HepG2 (cell line): ENCODE measurements at regions not wholly inside any gene's neighbourhood (a gene's known extent, or its start where the extent isn't known, plus 50 kb on each side); places are given as distances from the start of the nearest gene placed in this dataset.

Experiments used
- ATAC-seq: fragments of 200-7000 bp; cut with Tn5 transposase; 3 replicates; pipeline ENCODE4 v1.9.1; 2020; ENCODE audit warnings: mild to moderate bottlenecking, moderate library complexity
- BruUV-seq: library from RNA; stranded (reverse); fragments of 400-500 nt; replicated peaks from 2 replicates; lab custom pipeline; 2021; lab: Mats Ljungman, UMichigan
- CTCF ChIA-PET: fragments of 300-600 bp; formaldehyde crosslinking; extraction: SDS; loops from one replicate; lab custom pipeline; 2021; ENCODE audit warnings: low total read pairs, inconsistent platforms, low intra/inter-chr PET ratio; lab: Yijun Ruan, JAX
- POLR2A ChIA-PET: fragments of 350-600 bp; sonication (Branson Sonifier 250); formaldehyde crosslinking; loops from one replicate; lab custom pipeline; 2020; ENCODE audit warnings: antibody characterized with exemption, inconsistent platforms; lab: Yijun Ruan, JAX
- DNase-seq: peaks from one replicate; pipeline ENCODE4 v3.0.0-alpha.2; 2015; ENCODE audit warnings: low spot score
- FAIRE-seq: peaks from 3 replicates; lab custom pipeline; 2011; peaks lifted over from hg19 to GRCh38; lab: Jason Lieb, UNC
- H2AFZ ChIP-seq: one replicate; pipeline ENCODE4 v1.6.1; 2011; ENCODE audit warnings: low read length, inconsistent platforms
- H3K27ac ChIP-seq: fragments of 300-600 bp; 3 replicates; pipeline ENCODE4 v1.8.0; 2011; ENCODE audit warnings: mixed run types, mild to moderate bottlenecking, mixed read lengths, low read length, inconsistent platforms; ENCODE audit not compliant: insufficient read depth; ENCODE audit errors: extremely low read length
- H3K27me3 ChIP-seq, 2 experiments: fragments of 200-600 bp in 1 of 2; 2 replicates in 1 of 2; 3 replicates in 1 of 2; pipeline versions ENCODE4 v1.6.0 to v1.8.0; 2011; ENCODE audit warnings: low read length in 2 of 2, mild to moderate bottlenecking in 2 of 2, moderate library complexity in 2 of 2, inconsistent platforms in 1 of 2; ENCODE audit not compliant: insufficient read depth in 2 of 2, control insufficient read depth in 1 of 2
- H3K36me3 ChIP-seq, 2 experiments: fragments of 200-600 bp in 1 of 2; replicated peaks in 1 of 2; 2 replicates in 1 of 2; 3 replicates in 1 of 2; pipeline versions ENCODE4 v1.5.1 to v1.8.0; 2011; ENCODE audit warnings: low read length in 2 of 2, inconsistent platforms in 1 of 2; ENCODE audit not compliant: insufficient read depth in 2 of 2, control insufficient read depth in 1 of 2
- H3K4me1 ChIP-seq: 2 replicates; pipeline ENCODE4 v1.5.1; 2012; ENCODE audit warnings: low read length, inconsistent platforms; ENCODE audit not compliant: insufficient read depth
- H3K4me2 ChIP-seq: 2 replicates; pipeline ENCODE4 v1.6.0; 2011; ENCODE audit warnings: low read depth, low read length, inconsistent platforms
- H3K4me3 ChIP-seq, 3 experiments: fragments of 200-600 bp in 1 of 3; sonication (generic), shearing (Covaris generic) in 1 of 3; replicated peaks in 1 of 3; 2 replicates each; pipeline ENCODE4 v1.5.1; 2011 to 2016; ENCODE audit warnings: low read length in 3 of 3, inconsistent platforms in 2 of 3, low read depth in 2 of 3, mild to moderate bottlenecking in 2 of 3, control low read depth in 1 of 3, mixed read lengths in 1 of 3; ENCODE audit not compliant: insufficient read depth in 1 of 3
- H3K79me2 ChIP-seq: one replicate; pipeline ENCODE4 v1.6.1; 2011; ENCODE audit warnings: low read length, inconsistent platforms; ENCODE audit not compliant: insufficient read depth
- H3K9ac ChIP-seq: 2 replicates; pipeline ENCODE4 v1.6.0; 2011; ENCODE audit warnings: mild to moderate bottlenecking, low read depth, low read length, inconsistent platforms; ENCODE audit not compliant: insufficient read depth
- H3K9me3 ChIP-seq: 2 replicates; pipeline ENCODE4 v1.5.1; 2012; ENCODE audit warnings: mild to moderate bottlenecking, low read length
- H4K20me1 ChIP-seq: 2 replicates; pipeline ENCODE4 v1.6.0; 2011; ENCODE audit warnings: inconsistent platforms, mild to moderate bottlenecking, low read length, moderate library complexity; ENCODE audit not compliant: insufficient read depth
- BRD4 ChIP-seq: sonication (generic); formaldehyde crosslinking; IDR thresholded peaks from 2 replicates; pipeline ENCODE4 v1.4.0; 2020; ENCODE audit warnings: missing genetic modification reagents
- CBX2 ChIP-seq, 2 experiments: fragments of 200-600 bp in 1 of 2; sonication (generic); formaldehyde crosslinking in 1 of 2; IDR thresholded peaks; 2 replicates each; pipeline versions ENCODE4 v1.7.0 to v1.8.1; 2018 to 2022; ENCODE audit warnings: low read depth in 2 of 2, low read length in 1 of 2, mild to moderate bottlenecking in 1 of 2, missing genetic modification reagents in 1 of 2
- GTF2F1 ChIP-seq: fragments of 150-350 bp; IDR thresholded peaks from 2 replicates; pipeline ENCODE4 v1.6.1; 2014; ENCODE audit warnings: low read length
- HINFP ChIP-seq: sonication (generic); formaldehyde crosslinking; IDR thresholded peaks from 2 replicates; pipeline ENCODE4 v1.4.0; 2020; ENCODE audit warnings: low read depth, mild to moderate bottlenecking, missing genetic modification reagents
- HOMEZ ChIP-seq: IDR thresholded peaks from 2 replicates; pipeline ENCODE4 v1.6.1; 2016; ENCODE audit warnings: low read depth
- HOXA5 ChIP-seq: sonication (generic); formaldehyde crosslinking; IDR thresholded peaks from 2 replicates; pipeline ENCODE4 v1.4.0; 2020; ENCODE audit warnings: missing genetic modification reagents
- NCOA2 ChIP-seq: sonication (generic); formaldehyde crosslinking; IDR thresholded peaks from 2 replicates; pipeline ENCODE4 v1.8.0; 2022; ENCODE audit warnings: inconsistent platforms
- SRSF4 ChIP-seq: fragments of 200-400 bp; formaldehyde crosslinking; IDR thresholded peaks from one replicate; pipeline ENCODE4 v1.6.1; 2018; ENCODE audit warnings: mild to moderate bottlenecking, low read depth, low read length, moderate library complexity; ENCODE audit not compliant: poor library complexity, severe bottlenecking
- STAT6 ChIP-seq: sonication (generic); formaldehyde crosslinking; IDR thresholded peaks from 2 replicates; pipeline ENCODE4 v1.4.0; 2020; ENCODE audit warnings: missing genetic modification reagents, mild to moderate bottlenecking, borderline replicate concordance
- ZBTB3 ChIP-seq: sonication (generic); formaldehyde crosslinking; IDR thresholded peaks from 2 replicates; pipeline ENCODE4 v1.4.0; 2020; ENCODE audit warnings: low read depth, mild to moderate bottlenecking, moderate library complexity, missing genetic modification reagents, borderline replicate concordance
- ZNF230 ChIP-seq: sonication (generic); formaldehyde crosslinking; IDR thresholded peaks from 2 replicates; pipeline ENCODE4 v1.4.0; 2020; ENCODE audit warnings: mild to moderate bottlenecking, missing genetic modification reagents
- ZNF33A ChIP-seq: sonication (generic); formaldehyde crosslinking; IDR thresholded peaks from 2 replicates; pipeline ENCODE4 v1.5.1; 2020; ENCODE audit warnings: missing genetic modification reagents, mild to moderate bottlenecking, moderate library complexity, borderline replicate concordance
- ZNF7 ChIP-seq: IDR thresholded peaks from 2 replicates; pipeline ENCODE4 v1.6.1; 2016; ENCODE audit warnings: missing biosample characterization, missing genetic modification reagents
- WGBS: methylation state at CpG from one replicate; pipeline ENCODE4 v1.1.6; 2017; ENCODE audit warnings: low lambda C conversion rate; 5-methylcytosine and 5-hydroxymethylcytosine counted together
- in situ Hi-C: cut with HindIII; loops from 2 replicates; pipeline ENCODE4 v1.10.0; 2017; ENCODE audit warnings: low pct_unique_long_range_greater_than_20kb; ENCODE audit not compliant: extremely low pct_ligation_motif_present
- intact Hi-C: fragments of 100-400 bp; cut with micrococcal nuclease; formaldehyde crosslinking; loops from one replicate; pipeline ENCODE4 v1.10.0; 2022; ENCODE audit not compliant: unreplicated experiment

GRCh38 chr3:154887869-154888268 is 192.2 kb upstream of the MME start:
- H3K4me3 ChIP-seq = no peak overlapping the region
- BruUV-seq = no TSS peak
- H3K36me3 ChIP-seq = no peaks in the 10 kb centered on the region
- 33% methylated on average over 3 of the region's 3 CpGs for WGBS
- no peaks in the 10 kb centered on the region for H3K79me2 ChIP-seq
- H3K4me2 ChIP-seq = no peak overlapping the region
- in situ Hi-C loops (no loop called here), intact Hi-C loops (no loop called here)
- peaks cover 38% of the 10 kb centered on the region for H3K9me3 ChIP-seq
- ATAC-seq (no peak), FAIRE-seq (no peak), DNase-seq (no peak)
- no peaks in the 10 kb centered on the region for H3K4me1 ChIP-seq
- no peak for TF ChIP-seq STAT6
- no peak for TF ChIP-seq BRD4 (CRISPR knock-in tag)
- no peak for TF ChIP-seq ZNF33A (CRISPR knock-in tag)
- no peak for TF ChIP-seq GTF2F1
- TF ChIP-seq HINFP (CRISPR knock-in tag) = no peak
- TF ChIP-seq NCOA2 = no peak
- no peak for TF ChIP-seq ZNF7 (CRISPR knock-in tag)
- no peak for TF ChIP-seq HOXA5 (CRISPR knock-in tag)
- no peak for TF ChIP-seq ZNF230 (CRISPR knock-in tag)
- no peak for TF ChIP-seq SRSF4
- no peak for TF ChIP-seq CBX2 (IDR thresholded peaks at IDR 0.05; ENCODE audit: low read depth, low read length)
- no peak for TF ChIP-seq CBX2 (CRISPR knock-in tag; IDR thresholded peaks at IDR 0.05; ENCODE audit: low read depth)
- TF ChIP-seq HOMEZ (CRISPR knock-in tag) = no peak
- TF ChIP-seq ZBTB3 = no peak
- no peak overlapping the region for H2AFZ ChIP-seq
- ChIA-PET POLR2A (no interaction called here), CTCF (no interaction called here)
- no peak overlapping the region for H3K9ac ChIP-seq
- no peaks in the 10 kb centered on the region for H3K27me3 ChIP-seq
- no peaks in the 10 kb centered on the region for H4K20me1 ChIP-seq
- no peak overlapping the region for H3K27ac ChIP-seq
